Esophagus muscularis mucosa (tissue), 4 donors: ENCODE measurements at regions not wholly inside any gene's neighbourhood (a gene's known extent, or its start where the extent isn't known, plus 50 kb on each side); places are given as distances from the start of the nearest gene placed in this dataset.

Experiments used
- DNase-seq: peaks from one replicate; pipeline ENCODE4 v3.0.0-alpha.2; 2017; ENCODE audit errors: extremely low spot score
- H3K27ac ChIP-seq, 4 donors: fragments of 200-600 bp; sonication (generic); replicated peaks in 1 of 4; 1 replicate in 3 of 4; 2 replicates in 1 of 4; pipeline ENCODE4 v1.5.1; 2016 to 2019; ENCODE audit warnings: mild to moderate bottlenecking in 1 of 4
- H3K27me3 ChIP-seq, 4 donors: fragments of 200-600 bp; sonication (generic); one replicate each; pipeline versions ENCODE4 v1.5.1 to v1.6.0; 2016 to 2019
- H3K36me3 ChIP-seq, 4 donors: fragments of 200-600 bp; sonication (generic); one replicate each; pipeline ENCODE4 v1.5.1; 2016 to 2019
- H3K4me1 ChIP-seq, 4 donors: fragments of 200-600 bp; sonication (generic); one replicate each; pipeline ENCODE4 v1.5.1; 2016 to 2019
- H3K4me3 ChIP-seq, 4 donors: fragments of 200-600 bp; sonication (generic); 1 replicate in 2 of 4; 2 replicates in 2 of 4; pipeline ENCODE4 v1.5.1; 2016 to 2019; ENCODE audit warnings: mild to moderate bottlenecking in 4 of 4, moderate library complexity in 1 of 4
- H3K9me3 ChIP-seq, 4 donors: fragments of 200-600 bp; sonication (generic); 1 replicate in 3 of 4; 2 replicates in 1 of 4; pipeline ENCODE4 v1.5.1; 2016 to 2019
- CTCF ChIP-seq, 3 experiments: fragments of 200-600 bp in 2 of 3; fragments of 450-650 bp in 1 of 3; sonication (generic) in 2 of 3; IDR thresholded peaks; one replicate each; pipeline ENCODE4 v1.5.1; 2017 to 2019; ENCODE audit warnings: antibody characterized with exemption in 3 of 3, mild to moderate bottlenecking in 2 of 3, moderate library complexity in 1 of 3
- EP300 ChIP-seq: sonication (generic); formaldehyde crosslinking; IDR thresholded peaks from one replicate; pipeline ENCODE4 v1.6.1; 2017; ENCODE audit warnings: antibody characterized with exemption
- POLR2A ChIP-seq: fragments of 450-650 bp; IDR thresholded peaks from one replicate; pipeline ENCODE4 v1.6.1; 2017; ENCODE audit warnings: antibody characterized with exemption, moderate library complexity, mild to moderate bottlenecking, low read depth
- POLR2AphosphoS5 ChIP-seq, 2 donors: sonication (generic); formaldehyde crosslinking; IDR thresholded peaks; one replicate each; pipeline ENCODE4 v1.6.1; 2017; ENCODE audit warnings: antibody characterized with exemption in 2 of 2
- WGBS: methylation state at CpG from one replicate; pipeline ENCODE4 v1.1.5; 2018; 5-methylcytosine and 5-hydroxymethylcytosine counted together
- intact Hi-C: fragments of 100-400 bp; cut with DNase I; formaldehyde crosslinking; loops from one replicate; pipeline ENCODE4 v1.15.1; 2023

GRCh38 chr15:38699633-38700230 is 135.1 kb upstream of the RASGRP1 start:
- Histone ChIP-seq H3K27ac (no peak overlapping the region), H3K27me3 (no peaks in the 10 kb centered on the region), H3K9me3 (no peaks in the 10 kb centered on the region), H3K4me1 (peaks cover 0 to 5% (median 2%) of the 10 kb centered on the region in 4 donors), H3K36me3 (no peaks in the 10 kb centered on the region), H3K4me3 (no peak overlapping the region)
- DNase-seq, result no peak
- TF ChIP-seq CTCF (IDR thresholded peaks at IDR 0.05) (peak; percentile 60 to 78 (median 73)), POLR2A (no peak)
- intact Hi-C loops, result loop anchor here (10.0 kb wide), 1 partner anchor 885 kb away; the partner anchor contains the start of gene THBS1
- WGBS, result 79% methylated on average over 2 of the region's 2 CpGs

GRCh38 chr15:38701149-38701548 is 136.5 kb upstream of the RASGRP1 start:
- Histone ChIP-seq H3K4me3 (no peak overlapping the region), H3K36me3 (no peaks in the 10 kb centered on the region), H3K9me3 (no peaks in the 10 kb centered on the region), H3K27ac (no peak overlapping the region), H3K4me1 (peaks cover 0 to 5% (median 2%) of the 10 kb centered on the region in 4 donors), H3K27me3 (peaks cover 0 to 3% (median 0%) of the 10 kb centered on the region in 4 donors)
- TF ChIP-seq POLR2AphosphoS5 (IDR thresholded peaks at IDR 0.05), result no peak
- no peak for TF ChIP-seq CTCF (IDR thresholded peaks at IDR 0.05)
- TF ChIP-seq EP300, result no peak
- no peak for TF ChIP-seq POLR2A
- 85% methylated on average over 5 of the region's 5 CpGs for WGBS
- intact Hi-C loops, result loop anchor here (10.0 kb wide), 1 partner anchor 884 kb away; the partner anchor contains the start of gene THBS1
- DNase-seq, result no peak

- Histone ChIP-seq H3K27me3 (peaks cover 0 to 4% (median 0%) of the 10 kb centered on the region in 4 donors), H3K4me3 (no peak overlapping the region), H3K4me1 (peaks cover 0 to 5% (median 2%) of the 10 kb centered on the region in 4 donors), H3K27ac (no peak overlapping the region), H3K9me3 (no peaks in the 10 kb centered on the region), H3K36me3 (no peaks in the 10 kb centered on the region)
- TF ChIP-seq EP300 (no peak), POLR2AphosphoS5 (IDR thresholded peaks at IDR 0.05) (no peak), CTCF (IDR thresholded peaks at IDR 0.05) (no peak), POLR2A (no peak)
- whole genome bisulfite sequencing, result 67% methylated on average over 3 of the region's 3 CpGs
- intact Hi-C loops, result loop anchor here (10.0 kb wide), 1 partner anchor 882 kb away; the partner anchor contains the start of gene THBS1
- DNase-seq, result no peak
Observed at GRCh38 chr15:38702178-38702912, 137.7 kb upstream of the RASGRP1 start.

GRCh38 chr15:38705436-38706219 is 141.0 kb upstream of the RASGRP1 start:
- no peak for TF ChIP-seq CTCF (IDR thresholded peaks at IDR 0.05)
- Histone ChIP-seq H3K4me3 (no peak overlapping the region), H3K27me3 (peaks cover 0 to 4% (median 0%) of the 10 kb centered on the region in 4 donors), H3K4me1 (peaks cover 0 to 5% (median 2%) of the 10 kb centered on the region in 4 donors), H3K36me3 (no peaks in the 10 kb centered on the region), H3K9me3 (no peaks in the 10 kb centered on the region), H3K27ac (no peak overlapping the region)
- no peak for DNase-seq
- 54% methylated on average over 11 of the region's 11 CpGs for WGBS
- intact Hi-C loops, result loop anchor here (5.0 to 10.0 kb wide), 2 partner anchors 879 to 1047 kb away; partner anchors contain the start of gene THBS1
